HUES6 (cell line): ENCODE measurements at regions not wholly inside any gene's neighbourhood (a gene's known extent, or its start where the extent isn't known, plus 50 kb on each side); places are given as distances from the start of the nearest gene placed in this dataset.

Source experiments
- H3K27ac ChIP-seq: 2 replicates; pipeline ENCODE4 v1.7.0; 2013; ENCODE audit warnings: low read depth, mild to moderate bottlenecking, low read length, inconsistent platforms
- H3K27me3 ChIP-seq: 2 replicates; pipeline ENCODE4 v1.6.1; 2013; ENCODE audit warnings: low read length; ENCODE audit not compliant: control insufficient read depth, insufficient read depth
- H3K36me3 ChIP-seq: 2 replicates; pipeline ENCODE4 v1.6.1; 2013; ENCODE audit warnings: low read length; ENCODE audit not compliant: control insufficient read depth, insufficient read depth
- H3K4me1 ChIP-seq: 2 replicates; pipeline ENCODE4 v1.6.1; 2013; ENCODE audit warnings: low read length; ENCODE audit not compliant: control insufficient read depth, insufficient read depth
- H3K4me3 ChIP-seq: 2 replicates; pipeline ENCODE4 v1.5.1; 2013; ENCODE audit warnings: low read depth, low read length
- H3K9ac ChIP-seq: one replicate; pipeline ENCODE4 v1.6.1; 2013; ENCODE audit warnings: mild to moderate bottlenecking, low read length
- H3K9me3 ChIP-seq: 2 replicates; pipeline ENCODE4 v1.6.1; 2013; ENCODE audit warnings: low read depth, low read length; ENCODE audit not compliant: control insufficient read depth, insufficient read depth

GRCh38 chr3:13715167-13715954 is 164.5 kb downstream of the WNT7A start:
- H3K4me3 ChIP-seq = no peak overlapping the region
- peaks cover 20% of the 10 kb centered on the region; the same call in 1 of the 2 replicates for H3K9me3 ChIP-seq
- no peak overlapping the region for H3K27ac ChIP-seq
- no peaks in the 10 kb centered on the region for H3K36me3 ChIP-seq
- peaks cover 3% of the 10 kb centered on the region; the same call in 1 of the 2 replicates for H3K4me1 ChIP-seq
- H3K27me3 ChIP-seq = peaks cover 11% of the 10 kb centered on the region; the same call in 1 of the 2 replicates
- H3K9ac ChIP-seq = no peak overlapping the region

DNA sequence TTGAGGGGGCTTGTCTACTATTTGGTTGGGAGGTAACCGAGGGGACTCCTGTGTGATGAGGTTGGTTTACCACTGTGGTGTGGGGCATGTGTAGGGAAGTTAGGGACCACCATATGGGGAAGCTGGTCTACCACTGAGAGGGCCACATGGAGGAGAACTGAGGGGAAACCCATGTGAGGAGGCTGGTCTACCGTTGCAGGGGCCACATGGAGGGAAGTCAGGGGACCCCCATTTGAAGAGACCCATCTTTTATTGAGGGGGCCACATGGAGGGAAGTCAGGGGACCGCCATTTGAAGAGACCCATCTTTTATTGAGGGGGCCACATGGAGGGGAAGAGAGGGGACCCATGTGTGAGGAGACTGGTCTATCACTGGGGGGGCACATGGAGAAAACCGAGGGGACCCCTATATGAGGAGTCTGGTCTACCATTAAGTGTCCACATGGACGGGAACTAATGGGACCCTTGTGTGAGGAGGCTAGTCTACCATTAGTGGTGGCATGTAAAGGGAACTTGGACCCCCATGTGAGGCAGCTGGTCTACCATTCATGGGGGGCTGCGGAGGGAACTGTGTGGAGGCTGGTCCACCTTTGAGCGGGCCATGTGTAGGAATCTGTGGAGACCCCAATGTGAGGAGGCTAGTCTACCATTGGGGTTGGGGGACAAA is 165.5 kb downstream of the FBLN2 start:
- no peak overlapping the region for H3K4me3 ChIP-seq

DNA sequence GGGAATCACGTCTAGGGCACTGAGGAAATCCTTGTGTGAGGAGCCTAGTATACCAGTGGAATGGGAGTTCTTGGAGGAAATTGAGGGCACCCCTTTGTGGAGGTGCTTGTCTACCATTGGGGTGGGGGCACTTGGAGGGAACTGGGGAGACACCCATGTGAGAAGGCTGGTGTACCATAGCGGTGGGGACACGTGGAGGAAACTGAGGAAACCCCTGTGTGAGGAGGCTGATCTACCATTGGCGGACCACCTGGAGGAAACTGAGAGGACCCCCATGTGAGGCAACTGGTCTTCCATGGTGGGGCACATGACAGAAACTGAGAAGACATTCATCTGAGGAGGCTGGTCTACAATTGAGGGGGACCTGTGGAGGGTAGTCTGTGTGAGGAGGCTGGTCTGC is 164.5 kb downstream of the FBLN2 start:
- Histone ChIP-seq H3K4me1 (peaks cover 3% of the 10 kb centered on the region; the same call in 1 of the 2 replicates), H3K9me3 (peaks cover 18% of the 10 kb centered on the region; the same call in 1 of the 2 replicates), H3K4me3 (no peak overlapping the region), H3K36me3 (no peaks in the 10 kb centered on the region), H3K27ac (no peak overlapping the region), H3K9ac (no peak overlapping the region), H3K27me3 (peaks cover 29% of the 10 kb centered on the region; the same call in 1 of the 2 replicates)

More for the DNA sequence above, 165.5 kb downstream of the FBLN2 start:
- Histone ChIP-seq H3K9me3 (peaks cover 18% of the 10 kb centered on the region; the same call in 1 of the 2 replicates), H3K9ac (no peak overlapping the region), H3K4me1 (peaks cover 3% of the 10 kb centered on the region; the same call in 1 of the 2 replicates), H3K27me3 (peaks cover 20% of the 10 kb centered on the region; the same call in 1 of the 2 replicates), H3K27ac (no peak overlapping the region), H3K36me3 (no peaks in the 10 kb centered on the region)

DNA sequence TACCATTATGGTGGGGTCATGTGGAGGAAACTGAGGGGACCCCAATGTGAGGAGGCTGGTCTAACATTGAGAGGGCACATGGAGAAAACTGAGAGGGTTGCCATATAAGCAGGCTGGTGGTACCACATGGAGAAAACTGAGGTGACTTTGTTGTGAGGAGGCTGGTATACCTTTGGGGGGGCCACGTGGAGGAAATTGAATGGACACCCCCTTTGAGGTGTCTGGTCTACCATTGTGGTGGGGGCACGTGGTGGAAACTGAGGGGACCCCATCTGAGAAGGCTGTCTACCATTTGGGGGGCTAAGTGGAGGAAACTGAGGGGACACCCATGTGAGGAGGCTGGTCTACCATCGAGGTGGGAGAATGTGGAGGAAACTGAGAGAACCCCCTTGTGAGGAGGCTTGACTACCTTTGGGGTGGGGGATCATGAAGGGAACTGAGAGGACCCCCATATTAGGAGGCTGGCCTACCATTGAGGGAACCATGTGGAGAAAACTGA is 163.8 kb downstream of the FBLN2 start:
- H3K4me3 ChIP-seq = no peak overlapping the region
- no peaks in the 10 kb centered on the region for H3K36me3 ChIP-seq
- H3K27ac ChIP-seq = no peak overlapping the region
- H3K9ac ChIP-seq = no peak overlapping the region
- H3K4me1 ChIP-seq = peaks cover 3% of the 10 kb centered on the region; the same call in 1 of the 2 replicates
- H3K9me3 ChIP-seq = peaks cover 18% of the 10 kb centered on the region; the same call in 1 of the 2 replicates
- H3K27me3 ChIP-seq = peaks cover 36% of the 10 kb centered on the region; the same call in 1 of the 2 replicates

- H3K9ac ChIP-seq = no peak overlapping the region
- peaks cover 40% of the 10 kb centered on the region; the same call in 1 of the 2 replicates for H3K27me3 ChIP-seq
- peaks cover 18% of the 10 kb centered on the region; the same call in 1 of the 2 replicates for H3K9me3 ChIP-seq
- no peaks in the 10 kb centered on the region for H3K36me3 ChIP-seq
- no peaks in the 10 kb centered on the region for H3K4me1 ChIP-seq
- H3K4me3 ChIP-seq = no peak overlapping the region
- H3K27ac ChIP-seq = no peak overlapping the region
Observed at GRCh38 chr3:13711911-13712650, 163.2 kb downstream of the FBLN2 start.

- no peak overlapping the region for H3K9ac ChIP-seq
- peaks cover 43% of the 10 kb centered on the region; the same call in 1 of the 2 replicates for H3K27me3 ChIP-seq
- no peaks in the 10 kb centered on the region for H3K4me1 ChIP-seq
- no peaks in the 10 kb centered on the region for H3K36me3 ChIP-seq
- H3K9me3 ChIP-seq = peaks cover 23% of the 10 kb centered on the region; the same call in 1 of the 2 replicates
- no peak overlapping the region for H3K27ac ChIP-seq
- no peak overlapping the region for H3K4me3 ChIP-seq
Observed at GRCh38 chr3:13710251-13710650, 161.3 kb downstream of the FBLN2 start.

GRCh38 chr3:13709706-13710105 is 160.8 kb downstream of the FBLN2 start:
- H3K4me1 ChIP-seq = no peaks in the 10 kb centered on the region
- no peak overlapping the region for H3K9ac ChIP-seq
- no peak overlapping the region for H3K4me3 ChIP-seq
- H3K9me3 ChIP-seq = peaks cover 24% of the 10 kb centered on the region; the same call in 1 of the 2 replicates
- H3K27ac ChIP-seq = no peak overlapping the region
- H3K36me3 ChIP-seq = no peaks in the 10 kb centered on the region
- H3K27me3 ChIP-seq = peaks cover 43% of the 10 kb centered on the region; the same call in 1 of the 2 replicates

- Histone ChIP-seq H3K9ac (no peak overlapping the region), H3K27me3 (peaks cover 43% of the 10 kb centered on the region; the same call in 1 of the 2 replicates), H3K9me3 (peaks cover 24% of the 10 kb centered on the region; the same call in 1 of the 2 replicates), H3K4me3 (no peak overlapping the region), H3K4me1 (no peaks in the 10 kb centered on the region), H3K27ac (no peak overlapping the region), H3K36me3 (no peaks in the 10 kb centered on the region)
Observed at GRCh38 chr3:13708871-13709595, 160.1 kb downstream of the FBLN2 start.

GRCh38 chr3:13708301-13708700 is 159.4 kb downstream of the FBLN2 start:
- no peaks in the 10 kb centered on the region for H3K36me3 ChIP-seq

GRCh38 chr3:13707456-13707855 is 158.5 kb downstream of the FBLN2 start:
- Histone ChIP-seq H3K27me3 (peaks cover 43% of the 10 kb centered on the region; the same call in 1 of the 2 replicates), H3K4me1 (no peaks in the 10 kb centered on the region), H3K4me3 (no peak overlapping the region), H3K27ac (no peak overlapping the region), H3K36me3 (no peaks in the 10 kb centered on the region), H3K9me3 (peaks cover 13% of the 10 kb centered on the region; the same call in 1 of the 2 replicates), H3K9ac (no peak overlapping the region)

More at GRCh38 chr3:13708301-13708700, 159.4 kb downstream of the FBLN2 start:
- peaks cover 43% of the 10 kb centered on the region; the same call in 1 of the 2 replicates for H3K27me3 ChIP-seq
- H3K9ac ChIP-seq = no peak overlapping the region
- no peak overlapping the region for H3K4me3 ChIP-seq
- peaks cover 20% of the 10 kb centered on the region; the same call in 1 of the 2 replicates for H3K9me3 ChIP-seq
- no peaks in the 10 kb centered on the region for H3K4me1 ChIP-seq
- no peak overlapping the region for H3K27ac ChIP-seq
